HG02588 (cell line): ENCODE measurements at regions not wholly inside any gene's neighbourhood (a gene's known extent, or its start where the extent isn't known, plus 50 kb on each side); places are given as distances from the start of the nearest gene placed in this dataset.

Experiments
- ATAC-seq: cut with Tn5 transposase; IDR thresholded peaks from one replicate; pipeline ENCODE4 v1.9.1; 2021; ENCODE audit warnings: mild to moderate bottlenecking, moderate library complexity; ENCODE audit not compliant: unreplicated experiment

GRCh38 chr14:51307551-51307950 is 67.5 kb downstream of the TMX1 start:
- no peak for ATAC-seq

- no peak for ATAC-seq
These were observed 68.8 kb downstream of the TMX1 start for GRCh38 chr14:51308866-51309265.

- no peak for ATAC-seq
These were observed 70.5 kb downstream of the TMX1 start for GRCh38 chr14:51310505-51310944.

- ATAC-seq: no peak
These were observed 74.4 kb downstream of the TMX1 start for GRCh38 chr14:51314321-51315015.

- ATAC-seq: no peak
These were observed 77.3 kb downstream of the TMX1 start for GRCh38 chr14:51317373-51317772.

- no peak for ATAC-seq
These were observed 79.0 kb downstream of the TMX1 start for GRCh38 chr14:51318813-51319597.

- ATAC-seq: no peak
These were observed 81.0 kb downstream of the TMX1 start for GRCh38 chr14:51321036-51321435.

- ATAC-seq: no peak
These were observed 83.4 kb downstream of the TMX1 start for GRCh38 chr14:51323492-51323891.

GRCh38 chr14:51327376-51327775 is 87.3 kb downstream of the TMX1 start:
- no peak for ATAC-seq

GRCh38 chr14:51328064-51328771 is 88.2 kb downstream of the TMX1 start:
- ATAC-seq: no peak

GRCh38 chr14:51328772-51329353 is 88.8 kb downstream of the TMX1 start:
- no peak for ATAC-seq

- no peak for ATAC-seq
These were observed 91.7 kb downstream of the TMX1 start for GRCh38 chr14:51331486-51332367.

GRCh38 chr14:51333299-51333698 is 93.3 kb downstream of the TMX1 start:
- no peak for ATAC-seq

GRCh38 chr14:51333901-51334521 is 94.0 kb downstream of the TMX1 start:
- ATAC-seq: no peak

- no peak for ATAC-seq
These were observed 94.5 kb downstream of the TMX1 start for GRCh38 chr14:51334566-51334965.

- no peak for ATAC-seq
These were observed 95.5 kb downstream of the TMX1 start for GRCh38 chr14:51335531-51335930.

- no peak for ATAC-seq
These were observed 96.1 kb downstream of the TMX1 start for GRCh38 chr14:51335961-51336723.

- no peak for ATAC-seq
These were observed 96.7 kb downstream of the TMX1 start for GRCh38 chr14:51336734-51337133.

GRCh38 chr14:51337520-51337919 is 97.5 kb downstream of the TMX1 start:
- ATAC-seq: no peak
